ENCODE measurements at regions not wholly inside any gene's neighbourhood (a gene's known extent, or its start where the extent isn't known, plus 50 kb on each side); places are given as distances from the start of the nearest gene placed in this dataset.

GRCh38 chr7:86942995-86943394, 116.5 kb downstream of the ELAPOR2 start:
- DNase-seq, result no peak

- DNase-seq, result no peak
These were observed 117.4 kb downstream of the ELAPOR2 start for GRCh38 chr7:86942081-86942480.

DNA sequence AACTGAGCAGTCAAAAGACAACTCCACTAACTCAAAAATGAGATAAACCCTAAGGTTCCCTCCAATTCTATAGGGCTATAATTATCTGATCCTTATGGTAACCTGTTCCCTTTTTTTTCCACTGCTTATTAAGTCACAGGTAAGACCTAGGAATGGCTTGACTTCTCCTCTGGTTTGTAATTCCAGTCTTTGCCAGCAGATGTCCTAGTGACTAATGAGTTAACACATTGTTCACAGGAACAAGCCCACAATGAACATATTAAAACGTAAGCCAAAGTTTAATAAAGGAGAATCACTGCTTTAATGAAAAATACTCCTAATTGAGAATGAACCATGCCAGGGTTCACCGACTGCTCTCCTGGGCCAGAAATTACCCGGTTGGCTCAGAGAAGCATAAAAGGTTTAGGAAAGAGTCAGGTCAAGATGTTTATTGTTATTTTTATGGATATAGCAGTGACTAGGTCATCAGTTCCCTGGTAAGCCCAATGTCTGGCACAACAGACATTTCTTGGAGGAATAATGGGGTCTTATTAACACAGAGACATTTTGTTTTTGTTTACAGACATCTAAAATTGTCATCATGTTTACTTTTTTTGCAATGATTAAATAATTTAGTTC, 120.1 kb downstream of the ELAPOR2 start:
- DNase-seq, result peak; percentile 59

DNA sequence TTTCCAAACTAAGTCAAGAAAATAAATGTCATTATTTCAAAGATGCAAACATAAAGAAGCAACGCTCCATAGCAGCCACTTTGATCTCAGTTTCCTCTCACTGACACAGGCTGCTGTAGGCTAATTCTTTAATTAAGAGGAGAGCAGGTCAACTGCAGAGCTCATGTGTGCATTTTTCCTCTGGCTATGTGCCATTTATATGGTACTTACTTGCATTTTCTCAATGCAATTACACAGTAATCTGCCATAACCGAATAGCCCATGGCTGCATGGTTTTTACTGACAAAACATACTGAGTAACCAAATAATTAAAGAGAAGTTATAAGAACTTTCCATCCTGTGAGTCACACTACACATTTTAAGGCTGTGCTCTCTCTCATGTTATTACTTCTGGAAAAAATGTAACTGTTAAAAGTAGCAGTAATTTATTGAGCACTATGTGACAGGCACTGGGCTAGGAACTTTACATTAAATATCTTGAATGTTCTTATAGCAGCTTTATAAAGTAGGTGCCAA, 122.0 kb downstream of the ELAPOR2 start:
- no peak for DNase-seq

DNA sequence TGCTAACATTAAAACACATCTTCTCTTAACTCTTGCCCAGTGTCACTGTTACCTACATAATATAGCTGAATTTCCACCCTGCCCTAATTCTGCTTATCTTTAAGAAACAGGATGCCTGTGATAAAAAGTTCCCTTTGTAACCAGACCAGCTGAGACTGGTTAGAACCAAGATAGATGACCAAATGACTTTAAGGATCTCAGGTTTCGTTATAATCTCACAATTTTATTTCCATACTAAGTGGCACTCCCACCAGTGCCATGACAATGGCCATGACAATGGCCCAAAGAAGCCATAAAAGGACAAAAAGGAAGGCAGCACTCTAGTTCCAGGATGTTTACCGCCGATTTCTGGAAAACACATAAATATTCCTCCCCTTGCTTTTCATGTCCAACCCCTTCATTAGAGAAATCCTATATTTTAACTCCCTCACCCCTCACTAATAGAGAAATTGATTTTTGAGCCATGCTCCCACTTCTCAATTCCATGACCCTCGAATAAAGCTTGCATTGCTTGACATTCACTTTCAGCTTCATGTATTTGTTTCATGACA, 126.1 kb downstream of the ELAPOR2 start:
- DNase-seq, result no peak

DNA sequence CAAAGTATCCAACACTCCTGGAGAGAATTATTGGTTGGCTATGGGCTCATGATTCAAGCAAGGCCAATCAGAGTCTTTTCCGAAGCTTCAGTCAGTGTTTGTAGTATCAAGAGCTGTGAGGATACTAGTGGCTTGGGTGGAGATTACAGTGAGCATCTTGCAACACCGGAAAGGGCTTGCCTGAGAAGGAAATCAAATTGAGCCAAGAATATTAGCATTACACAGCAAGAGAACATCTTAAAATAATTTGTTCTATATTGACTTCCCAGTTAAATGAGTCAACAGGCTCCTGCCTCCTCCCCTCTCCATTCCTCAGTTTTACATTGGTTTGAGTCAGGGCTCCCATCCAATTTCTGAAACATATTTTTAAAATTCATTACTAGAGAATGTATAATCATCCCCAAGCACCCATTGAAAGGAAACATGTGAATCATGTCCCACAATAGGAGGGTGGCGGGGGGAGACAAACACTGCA, 127.4 kb downstream of the ELAPOR2 start:
- DNase-seq, result no peak

GRCh38 chr7:86931439-86931838, 128.0 kb downstream of the ELAPOR2 start:
- DNase-seq, result no peak

- no peak for DNase-seq
These were observed 128.7 kb downstream of the ELAPOR2 start for GRCh38 chr7:86930554-86931307.

DNA sequence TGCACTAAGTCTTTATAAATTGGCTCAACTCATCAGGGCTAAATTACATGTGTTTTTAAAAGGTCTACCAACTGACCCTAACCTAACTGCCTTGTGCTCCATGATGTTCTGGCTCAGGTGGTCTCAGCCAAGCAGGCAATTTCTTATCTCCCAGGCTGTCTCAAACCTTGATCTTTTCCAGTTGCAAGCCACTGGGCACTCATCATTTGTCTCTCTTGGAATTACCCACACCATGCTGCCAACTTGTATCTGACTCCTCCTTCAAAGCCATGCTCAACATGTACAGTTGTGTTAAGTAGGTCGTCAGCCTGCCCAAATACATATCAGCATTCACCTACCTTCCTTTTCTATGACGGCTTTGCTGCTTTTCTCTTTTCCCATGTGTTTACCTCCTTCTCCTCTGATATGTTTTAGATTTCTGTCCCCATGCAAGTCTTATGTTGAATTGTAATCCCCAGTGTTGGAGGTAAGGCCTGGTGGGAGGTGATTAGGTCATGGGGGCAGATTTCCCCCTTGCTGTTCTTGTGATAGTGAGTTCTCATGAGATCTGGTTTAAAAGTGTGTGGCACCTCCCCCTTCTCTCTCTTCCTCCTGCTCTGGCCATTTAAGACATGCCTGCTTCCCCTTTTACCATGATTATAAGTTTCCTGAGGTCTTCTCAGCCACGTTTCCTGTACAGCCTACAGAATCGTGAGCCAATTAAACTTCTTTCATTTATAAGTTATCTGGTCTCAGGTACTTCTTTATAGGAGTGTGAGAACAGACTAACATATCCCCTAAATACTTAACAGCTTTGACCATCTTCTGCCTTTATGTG, 130.0 kb downstream of the ELAPOR2 start:
- DNase-seq, result no peak

DNA sequence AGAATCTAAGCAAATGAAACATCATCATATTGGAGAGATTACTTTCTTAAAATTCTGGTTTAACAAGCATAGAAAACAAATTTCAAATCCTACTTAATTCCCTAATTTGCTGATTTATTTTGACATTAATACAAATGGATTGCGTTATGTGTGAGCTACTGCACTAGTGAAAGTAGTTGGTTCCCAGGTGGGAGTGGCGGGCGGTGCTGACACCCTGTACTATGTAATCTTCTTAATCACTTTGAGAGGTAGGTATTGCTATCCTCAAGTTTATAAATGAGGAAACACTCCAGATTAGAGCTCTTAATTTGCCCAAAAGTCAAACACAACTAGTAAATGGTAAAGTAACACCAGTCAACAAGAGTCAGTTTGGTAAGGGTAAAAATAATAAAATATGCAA, 131.1 kb downstream of the ELAPOR2 start:
- DNase-seq, result no peak

GRCh38 chr7:86926732-86927131, 132.7 kb downstream of the ELAPOR2 start:
- peak; percentile 51 for DNase-seq

- no peak for DNase-seq
These were observed 134.2 kb downstream of the ELAPOR2 start for GRCh38 chr7:86925221-86925620.

DNA sequence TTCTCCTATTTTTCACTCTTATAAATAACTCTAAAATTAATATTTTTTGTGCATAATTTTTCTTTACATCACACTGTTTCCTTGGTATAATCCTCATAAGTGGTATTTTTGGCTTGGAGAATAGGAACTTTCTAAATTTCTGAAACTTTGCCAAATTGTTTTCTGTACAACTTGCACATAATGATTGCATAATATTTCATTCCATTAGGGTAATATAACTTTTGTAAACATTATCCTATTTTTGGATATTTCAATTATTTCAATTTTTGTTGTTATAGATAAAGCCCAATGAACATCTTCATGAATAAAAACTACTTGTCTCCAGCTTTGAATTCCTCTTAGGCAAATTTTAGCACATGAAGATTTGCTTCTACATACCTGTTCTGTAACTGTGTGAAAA, 135.9 kb downstream of the ELAPOR2 start:
- no peak for DNase-seq

DNA sequence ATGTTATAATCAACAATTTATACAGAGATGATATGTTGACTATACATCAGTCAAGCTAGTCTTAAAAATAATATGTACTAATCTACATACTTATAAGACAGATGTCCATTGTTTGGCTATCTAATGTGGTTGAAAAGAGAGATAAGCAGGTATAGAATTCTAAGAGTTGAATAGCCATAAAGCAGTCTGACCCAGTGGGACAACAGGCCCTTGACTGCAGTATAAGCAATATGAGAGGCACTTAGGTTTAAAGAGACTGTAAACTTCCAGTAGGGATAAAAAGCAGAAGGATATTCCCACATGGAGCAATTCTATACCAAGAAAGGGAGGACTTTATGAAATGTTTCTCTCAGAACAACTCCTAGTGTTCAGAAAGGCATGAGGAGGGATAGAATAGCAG, 139.3 kb downstream of the ELAPOR2 start:
- DNase-seq, result no peak

DNA sequence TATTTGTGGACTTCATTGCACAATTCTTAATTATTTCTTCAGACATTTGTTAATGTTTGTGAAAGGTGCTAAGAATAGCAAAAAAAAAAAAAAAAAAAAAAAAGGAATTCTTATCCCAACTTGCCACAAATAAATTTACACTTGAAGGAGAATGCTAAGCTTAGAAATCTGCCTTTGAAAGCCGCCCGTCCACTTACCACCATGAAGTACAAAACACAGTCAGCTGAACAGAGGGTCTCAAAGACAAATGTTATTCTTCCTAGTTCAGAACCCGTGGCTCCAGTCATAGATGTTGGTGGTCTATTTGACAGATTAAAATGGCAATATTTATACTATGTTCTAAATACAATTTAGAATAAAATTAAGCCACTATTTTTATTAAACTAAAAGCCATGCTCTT, 141.2 kb downstream of the ELAPOR2 start:
- no peak for DNase-seq

- no peak for DNase-seq
These were observed 143.1 kb downstream of the ELAPOR2 start for GRCh38 chr7:86916277-86916825.

GRCh38 chr7:86914551-86914950, 144.9 kb downstream of the ELAPOR2 start:
- DNase-seq, result peak; percentile 4
